HG02798 (cell line): ENCODE measurements at regions not wholly inside any gene's neighbourhood (a gene's known extent, or its start where the extent isn't known, plus 50 kb on each side); places are given as distances from the start of the nearest gene placed in this dataset.
"Not testable (repeated sequence)": the region's sequence is repeated elsewhere in the genome, so short reads cannot be mapped to it uniquely, and the experiment has no call there.

ENCODE experiments used
- ATAC-seq: cut with Tn5 transposase; IDR thresholded peaks from one replicate; pipeline ENCODE4 v1.9.1; 2021; ENCODE audit warnings: mild to moderate bottlenecking; ENCODE audit not compliant: unreplicated experiment, poor library complexity

DNA sequence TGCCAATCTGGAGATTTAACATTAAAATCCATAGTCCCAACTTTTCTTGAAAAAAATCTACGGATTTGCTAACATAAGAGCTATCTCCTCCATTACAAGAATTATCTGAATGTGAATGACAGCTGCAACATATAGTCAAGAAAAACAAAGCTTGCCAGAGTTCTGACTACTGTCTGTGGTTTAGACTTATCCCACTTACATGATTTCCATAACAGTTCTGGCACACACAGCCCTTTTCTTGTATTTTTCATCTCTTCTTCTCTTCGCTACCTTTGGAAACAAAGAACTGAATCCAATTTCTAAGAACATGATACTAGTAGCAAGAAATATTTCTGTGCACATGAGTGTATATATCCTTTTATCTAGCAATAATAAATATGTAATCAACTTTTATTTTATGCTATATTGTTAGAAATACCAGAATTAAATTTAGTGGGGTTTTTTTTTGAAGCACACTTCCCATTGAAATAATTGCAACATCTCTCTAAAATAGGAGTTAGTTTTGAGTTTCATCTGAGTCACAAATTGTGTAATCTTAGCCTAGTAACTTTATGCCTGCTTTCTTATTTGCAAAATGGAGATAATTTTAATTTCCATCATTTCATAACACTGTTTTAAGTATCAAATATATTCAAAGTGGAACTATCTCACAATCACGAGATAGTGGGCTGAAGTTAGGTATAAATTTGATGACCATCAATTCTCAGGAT, 1217.6 kb downstream of the JRKL start:
- ATAC-seq, result no peak

DNA sequence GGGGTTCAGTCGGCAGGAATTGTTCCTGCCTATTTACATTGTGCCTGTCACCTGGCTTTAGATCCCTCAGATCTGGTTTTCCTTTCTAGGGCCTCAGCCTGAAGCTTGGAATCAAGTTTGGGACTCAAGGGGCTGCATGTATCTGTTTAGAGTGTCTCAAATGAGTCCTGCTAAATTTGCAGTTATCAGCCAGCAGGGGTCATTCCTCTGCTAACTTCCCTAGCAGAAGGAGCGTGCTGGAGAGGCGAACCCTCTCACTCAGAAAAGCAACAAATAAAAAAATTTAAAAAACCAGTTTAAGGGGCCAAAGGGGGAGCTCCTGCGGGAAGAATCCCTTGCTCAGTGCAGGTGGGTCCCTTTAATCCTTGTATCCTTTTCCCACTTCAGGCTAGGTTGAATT, 1220.2 kb downstream of the JRKL start:
- no peak for ATAC-seq

DNA sequence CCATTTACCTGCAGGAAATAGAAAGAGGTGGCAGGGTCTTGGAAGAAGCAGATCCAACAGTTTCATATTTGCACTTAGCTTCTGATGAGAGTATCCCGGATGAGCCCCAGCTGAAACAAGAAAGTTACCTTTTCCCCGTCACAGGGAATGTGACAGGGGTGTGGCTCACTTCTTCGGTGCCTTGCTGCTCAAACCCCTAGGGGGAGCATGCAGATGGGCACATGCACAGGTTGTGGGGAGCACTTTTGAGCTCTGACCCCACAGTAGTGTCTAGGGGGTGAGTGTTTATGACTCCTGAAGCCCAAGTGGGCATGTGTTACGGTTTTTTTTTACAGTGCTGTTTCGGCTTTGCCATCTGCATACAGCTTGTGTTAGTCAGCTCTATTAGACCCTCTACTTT, 1221.0 kb downstream of the JRKL start:
- no peak for ATAC-seq

DNA sequence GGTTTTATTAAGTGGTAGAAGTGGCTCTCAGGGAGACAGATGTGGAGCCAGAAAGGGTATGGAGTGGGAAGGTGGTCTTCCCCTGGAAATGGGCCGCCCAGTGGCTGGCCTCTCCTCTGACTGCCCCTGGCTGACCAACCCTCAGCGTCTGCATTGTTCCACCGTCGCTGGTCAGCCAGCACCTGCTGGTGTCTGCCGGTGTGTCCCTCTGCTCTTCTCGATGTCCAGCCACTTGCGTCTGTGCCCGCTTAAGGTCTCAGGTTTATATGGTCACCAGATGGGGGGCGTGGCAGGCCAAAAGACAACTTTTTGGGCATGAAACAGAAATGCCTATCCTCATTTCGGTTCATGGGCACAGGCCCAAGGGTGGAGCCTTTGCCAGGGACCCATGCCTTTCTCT, 1221.5 kb downstream of the JRKL start:
- no peak for ATAC-seq

DNA sequence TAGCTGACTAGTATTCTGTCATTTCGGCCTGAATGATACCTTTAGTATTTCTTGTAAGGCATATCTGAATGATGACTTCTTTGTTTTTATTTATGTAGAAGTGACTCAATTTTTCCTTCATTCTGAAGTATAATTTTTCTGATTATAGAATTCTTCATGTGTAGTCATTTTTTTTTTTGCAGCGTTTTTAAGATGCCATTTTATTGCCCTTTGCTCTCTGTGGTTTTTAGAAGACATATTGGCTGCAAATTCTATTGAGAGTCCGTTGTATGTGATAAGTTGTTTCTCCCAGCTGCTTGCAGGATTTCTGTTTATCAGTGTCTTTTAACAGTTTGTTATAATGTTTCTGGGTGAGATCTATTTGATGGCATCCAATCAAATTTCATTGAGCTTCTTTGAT, 1224.8 kb downstream of the JRKL start:
- ATAC-seq, result no peak

DNA sequence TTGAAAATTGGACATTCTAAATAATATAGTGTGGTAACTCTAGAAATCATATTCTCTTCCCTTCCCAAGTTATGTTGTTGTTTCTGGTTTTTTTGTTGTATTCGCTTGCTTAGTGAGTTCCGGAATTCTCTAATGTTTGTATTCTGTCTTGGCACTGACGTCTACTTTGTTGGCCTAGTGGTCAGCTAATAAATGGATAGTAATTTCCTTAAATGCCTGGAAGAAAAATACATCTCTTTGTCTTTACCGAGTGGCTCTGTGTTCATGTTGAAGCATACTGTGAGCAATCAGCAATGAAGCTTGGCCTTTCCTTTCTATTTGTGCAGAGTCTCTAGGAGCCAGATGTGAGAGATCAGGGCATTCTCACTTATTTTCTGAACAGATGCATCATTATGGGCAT, 1225.7 kb downstream of the JRKL start:
- no peak for ATAC-seq

DNA sequence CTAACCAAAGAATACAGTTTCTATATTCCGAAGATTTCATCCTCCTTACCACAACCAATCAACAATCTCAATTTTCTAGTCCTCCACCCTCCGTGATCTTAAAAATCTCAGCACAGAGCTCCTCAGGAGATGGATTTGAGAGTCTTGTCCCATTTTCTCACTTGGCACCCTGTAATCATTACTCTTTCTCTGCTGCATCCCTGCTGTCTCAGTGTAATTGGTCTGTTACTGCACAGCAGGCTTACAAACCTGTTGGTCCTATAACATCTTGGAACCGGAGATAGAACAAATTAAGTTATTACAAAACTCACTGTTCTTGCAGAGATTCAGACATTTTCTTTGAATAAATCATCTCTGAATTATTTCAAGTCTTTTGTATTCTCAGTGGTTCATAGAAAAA, 1227.2 kb downstream of the JRKL start:
- ATAC-seq, result no peak

DNA sequence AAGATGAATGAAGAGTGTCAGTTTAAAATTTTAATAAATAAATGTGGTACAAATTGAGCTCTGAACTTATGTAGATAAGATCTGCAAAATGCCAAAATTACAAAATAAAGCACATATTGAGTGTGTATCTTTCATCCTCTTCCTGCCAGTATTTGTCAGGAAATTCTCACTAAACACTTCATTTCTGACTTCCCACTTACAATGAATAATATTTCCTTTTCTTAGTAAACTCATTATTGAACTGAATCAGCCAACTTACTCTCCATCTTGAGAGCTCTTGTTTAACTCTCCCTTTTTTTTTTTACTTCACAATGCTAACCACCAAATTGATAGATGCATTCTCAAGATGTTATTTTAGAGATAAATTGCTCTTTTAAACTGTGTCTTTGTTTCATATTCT, 1230.2 kb downstream of the JRKL start:
- ATAC-seq, result no peak

DNA sequence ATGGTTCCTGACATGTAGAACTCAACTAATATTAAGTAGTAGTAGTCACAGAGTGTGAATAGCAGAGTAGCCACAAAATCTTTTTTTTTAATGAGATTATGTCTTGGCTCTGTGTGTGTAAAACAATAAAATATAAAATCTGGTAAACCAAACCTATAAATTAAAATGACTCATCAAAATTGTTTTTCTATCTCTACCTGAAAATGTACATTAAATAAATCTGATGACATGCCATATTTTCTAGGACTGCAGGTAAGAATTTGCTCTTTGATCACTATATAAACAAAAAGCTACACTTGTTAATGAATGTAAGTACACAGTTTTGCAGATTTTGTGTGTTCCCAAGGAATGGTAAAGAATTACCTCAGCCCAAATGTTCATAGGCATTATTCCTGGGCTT, 1231.5 kb downstream of the JRKL start:
- no peak for ATAC-seq

DNA sequence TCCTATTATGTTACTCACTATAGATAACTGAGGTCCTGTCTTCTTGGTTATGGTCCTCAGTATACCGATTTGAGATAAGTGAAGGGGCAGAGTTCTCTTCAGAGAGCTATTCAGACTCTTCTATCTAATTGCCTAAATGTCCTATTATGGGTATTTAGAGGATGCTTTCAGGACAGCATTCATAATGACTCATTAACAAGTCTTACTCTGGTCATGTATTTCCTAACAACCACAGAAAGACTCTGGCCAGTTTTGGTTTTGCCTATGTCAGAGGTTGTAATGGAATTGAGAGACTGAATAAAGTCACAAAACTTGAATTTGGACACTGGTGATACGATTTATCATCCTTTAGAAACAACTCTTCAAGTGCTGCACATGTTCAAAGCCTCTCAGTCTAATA, 1233.0 kb downstream of the JRKL start:
- no peak for ATAC-seq

DNA sequence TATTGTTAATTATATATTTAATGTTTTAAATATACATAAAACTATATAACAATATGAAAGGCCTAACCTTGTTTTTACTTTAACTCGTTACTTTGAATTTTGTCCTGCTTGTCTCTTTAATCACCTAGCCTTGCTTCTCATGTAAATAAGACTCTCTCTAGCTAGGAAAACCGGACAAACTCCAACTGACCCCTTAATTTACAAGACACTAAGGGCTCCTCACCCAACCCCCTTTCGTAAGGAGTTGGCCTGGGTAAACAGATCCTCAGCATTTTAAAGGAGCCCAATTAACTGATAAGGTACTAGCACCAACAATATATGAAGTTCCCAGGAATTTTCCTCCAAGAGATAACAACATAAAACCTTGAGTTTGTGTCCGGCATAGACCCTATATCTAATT, 1246.9 kb downstream of the JRKL start:
- ATAC-seq, result not testable (repeated sequence)

DNA sequence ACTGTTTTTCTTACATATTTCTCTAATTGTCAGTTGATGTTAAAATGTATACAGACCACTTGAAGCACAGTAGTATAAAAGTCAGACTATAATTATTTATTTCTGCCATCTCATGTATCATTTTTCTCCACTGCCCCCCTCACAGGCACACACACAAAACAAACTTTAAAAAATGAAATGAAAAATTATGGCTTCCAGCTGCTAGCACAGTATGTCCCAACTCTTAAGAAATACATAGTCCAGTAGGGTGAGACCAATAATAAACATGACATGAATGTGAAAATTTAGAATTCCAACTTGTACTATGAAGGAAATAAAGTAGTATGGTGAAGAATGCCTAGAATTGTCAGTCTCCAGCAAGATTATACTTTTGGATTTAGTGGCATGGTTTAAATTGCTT, 1247.9 kb downstream of the JRKL start:
- ATAC-seq, result no peak

DNA sequence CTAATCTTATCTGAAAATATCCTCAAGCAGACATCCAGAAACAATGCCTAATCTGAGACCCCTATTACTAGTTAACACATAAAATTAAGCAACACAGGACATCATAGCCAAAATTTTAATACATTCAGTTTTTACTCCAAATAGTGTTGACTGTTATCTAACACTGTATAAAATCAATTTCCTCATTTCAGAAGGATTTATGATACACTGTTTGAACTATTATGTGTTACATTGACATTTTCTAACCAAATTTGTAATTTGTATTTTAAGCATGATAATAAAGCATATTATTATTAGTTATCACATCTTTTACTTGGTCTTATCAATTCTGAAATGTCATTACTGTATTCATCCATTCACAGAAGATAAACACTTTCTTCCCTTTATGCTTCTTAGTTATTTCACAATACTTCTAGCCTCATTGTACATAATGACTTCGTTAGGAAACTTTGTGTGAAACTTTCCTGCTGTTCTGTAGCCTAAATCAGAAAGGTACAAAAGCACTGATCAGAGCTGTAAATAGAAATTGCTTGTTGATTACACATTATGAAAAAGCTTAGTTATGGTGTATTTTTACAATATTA, 1248.9 kb downstream of the JRKL start:
- ATAC-seq, result no peak

DNA sequence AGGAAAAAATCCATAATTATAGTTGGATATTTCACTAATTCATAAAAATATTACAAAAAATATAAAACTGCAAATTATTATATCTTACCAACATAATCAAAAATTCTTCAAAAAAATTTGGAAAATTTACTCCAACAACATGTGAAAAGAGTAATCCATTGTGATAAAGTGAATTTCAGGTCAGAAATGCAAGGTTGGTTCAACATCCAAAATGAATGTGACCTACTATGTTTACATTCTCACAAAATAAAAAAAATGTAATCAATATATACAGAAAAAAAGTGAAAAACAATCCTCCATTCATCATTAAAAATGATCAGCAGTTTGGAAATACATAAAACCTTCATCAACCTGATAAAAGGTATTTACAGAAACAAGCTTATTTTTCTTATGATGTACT, 1252.2 kb downstream of the JRKL start:
- ATAC-seq, result no peak

DNA sequence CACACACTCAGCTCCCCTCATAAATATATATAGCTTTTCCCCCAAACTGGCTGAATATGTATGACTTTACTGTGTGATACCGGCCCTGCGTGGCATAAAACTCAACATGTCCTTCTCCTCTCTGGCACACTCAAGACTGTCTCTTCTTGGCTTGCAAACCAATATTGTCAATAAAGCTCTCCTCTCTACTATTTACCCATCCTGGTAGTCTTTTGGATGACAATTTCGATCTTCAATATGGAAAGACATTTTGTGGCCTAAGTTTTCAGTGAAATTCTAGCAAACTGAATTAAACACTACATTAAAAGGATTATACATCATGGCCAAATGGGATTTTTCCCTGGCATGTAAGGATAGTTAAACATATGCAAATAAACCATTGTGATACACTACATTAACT, 1255.9 kb downstream of the JRKL start:
- ATAC-seq, result no peak

DNA sequence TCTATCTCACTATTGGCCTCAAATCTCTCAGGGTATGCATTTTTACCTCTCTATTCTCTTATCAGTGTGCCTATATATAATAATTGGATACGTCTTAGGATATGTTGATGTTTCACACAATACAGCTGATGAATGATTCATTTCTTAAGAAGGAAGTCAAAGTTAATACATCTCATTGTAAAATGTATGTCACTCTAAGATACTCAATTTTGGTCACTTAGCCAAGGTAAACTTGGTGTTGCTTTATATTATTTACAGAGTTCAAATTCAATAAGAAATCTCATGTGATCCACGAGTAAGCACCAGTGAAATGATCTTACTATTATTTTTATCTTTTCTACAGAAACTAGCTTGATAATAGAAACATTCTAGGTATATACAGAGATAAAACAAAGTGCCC, 1266.5 kb downstream of the JRKL start:
- no peak for ATAC-seq

DNA sequence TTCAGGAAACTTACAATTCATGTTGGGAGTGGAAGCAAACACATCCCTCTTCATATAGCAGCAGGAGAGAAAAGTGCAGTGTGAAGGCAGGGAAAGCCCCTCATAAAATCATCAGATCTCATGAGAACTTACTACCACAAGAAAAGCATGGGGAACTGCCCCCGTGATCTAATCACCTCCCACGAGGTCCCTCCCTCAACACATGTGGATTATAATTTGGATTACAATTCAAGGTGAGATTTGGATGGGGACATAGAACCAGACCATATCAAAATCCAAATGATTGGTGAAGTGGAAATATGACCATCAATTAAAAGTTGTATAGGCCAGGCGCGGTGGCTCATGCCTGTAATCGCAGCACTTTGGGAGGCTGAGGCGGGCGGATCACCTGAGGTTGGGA, 1268.0 kb downstream of the JRKL start:
- no peak for ATAC-seq

DNA sequence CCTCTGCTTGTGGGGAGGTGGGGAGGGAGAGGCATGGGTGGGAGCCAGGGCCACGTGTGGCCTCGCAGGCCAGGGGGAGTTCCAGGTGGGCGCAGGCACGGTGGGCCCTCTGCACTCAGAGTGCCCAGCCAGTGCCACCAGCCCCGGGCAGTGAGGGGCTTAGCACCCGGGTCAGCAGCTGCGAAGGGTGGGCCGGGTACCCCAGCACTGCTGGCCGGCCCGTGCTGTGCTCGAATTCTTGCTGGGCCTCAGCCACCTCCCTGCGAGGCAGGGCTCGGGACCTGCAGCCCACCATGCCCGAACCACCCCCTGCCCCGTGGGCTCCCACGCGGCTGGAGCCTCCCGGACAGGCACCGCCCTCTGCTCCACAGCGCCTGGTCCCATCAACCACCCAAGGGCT, 1277.2 kb downstream of the JRKL start:
- ATAC-seq, result no peak

DNA sequence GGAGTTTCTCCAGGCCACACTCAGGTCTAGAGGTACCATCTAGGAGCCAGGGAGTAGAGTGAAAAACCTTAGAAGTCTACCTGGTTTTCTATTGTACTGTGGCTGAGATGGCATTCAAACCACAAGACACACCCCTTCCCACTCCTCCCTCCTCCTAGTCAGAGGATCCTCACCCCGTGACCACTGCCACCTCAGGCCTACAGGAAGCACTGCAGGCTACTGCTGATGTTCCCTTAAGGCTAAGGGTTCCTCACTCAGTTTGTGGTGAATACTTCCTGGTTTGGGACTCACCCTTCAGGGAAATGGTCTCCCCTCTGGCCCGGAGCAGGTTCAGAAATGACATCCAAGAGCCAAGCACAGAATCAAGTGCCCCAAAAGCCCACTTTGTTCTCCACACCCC, 1293.9 kb downstream of the JRKL start:
- no peak for ATAC-seq

DNA sequence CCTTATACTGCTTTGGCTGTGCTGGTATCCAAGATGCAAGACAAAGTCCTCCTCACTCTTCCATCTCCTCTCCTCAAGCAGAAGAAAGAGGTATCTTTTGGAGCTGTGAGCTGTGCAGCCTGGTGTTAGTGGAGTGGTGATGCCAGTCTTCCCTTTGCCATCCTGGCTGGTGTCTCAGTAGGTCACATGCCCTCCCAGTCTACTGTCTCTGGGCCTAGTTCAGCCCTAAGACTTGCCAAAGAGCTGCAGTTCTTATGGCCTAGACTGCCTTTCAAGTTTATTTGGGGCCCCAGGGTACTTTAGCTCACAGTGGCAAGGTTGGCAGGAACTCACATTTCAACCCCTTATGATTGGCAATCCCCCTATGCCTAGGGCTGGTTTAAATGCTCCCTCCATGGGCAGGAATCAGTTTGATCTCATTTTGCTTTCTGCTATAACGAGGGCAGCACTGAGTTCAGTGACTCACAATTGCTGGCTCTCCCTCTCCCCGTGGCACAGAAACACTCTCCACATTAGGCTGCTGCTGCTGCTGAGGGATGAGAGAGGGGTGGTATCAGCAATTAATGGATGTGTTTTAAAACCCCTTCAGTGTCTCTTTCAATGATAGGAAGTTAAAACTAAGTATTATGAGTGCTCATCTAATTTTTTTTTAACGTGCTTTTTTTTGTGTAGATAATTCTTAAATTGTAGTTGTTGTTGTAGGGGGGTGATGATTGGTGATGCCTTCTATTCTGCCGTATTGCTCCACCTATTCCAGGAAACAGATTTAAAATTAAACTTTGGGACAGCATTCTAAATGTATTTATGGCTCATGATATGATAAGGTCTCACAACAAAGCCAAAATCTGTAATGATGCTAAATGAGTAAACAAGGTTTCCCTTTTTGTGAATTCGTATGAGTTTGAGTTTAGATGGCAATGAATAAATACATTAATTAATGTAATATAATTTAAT, 1295.0 kb downstream of the JRKL start:
- no peak for ATAC-seq

DNA sequence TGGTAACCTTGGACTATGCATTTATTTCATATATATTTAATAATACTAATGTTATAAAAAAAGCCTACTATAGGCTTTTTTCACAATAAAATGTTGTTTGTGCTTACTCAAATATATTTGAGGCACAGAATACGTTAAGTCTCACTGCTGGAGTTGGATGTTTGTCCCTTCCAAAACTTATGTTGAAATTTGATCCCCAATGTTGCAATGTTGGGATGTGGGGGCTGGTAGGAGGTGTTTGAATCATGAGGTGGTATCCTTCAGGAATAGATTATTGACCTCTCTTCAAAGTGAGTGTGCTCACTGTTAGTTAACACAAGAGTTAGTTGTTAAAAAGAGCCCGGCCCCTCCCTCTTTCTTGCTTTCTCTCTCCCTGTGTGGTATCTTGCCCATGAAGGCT, 1295.9 kb downstream of the JRKL start:
- no peak for ATAC-seq
